Cardiac septum (tissue), 1 donor: ENCODE measurements at regions not wholly inside any gene's neighbourhood (a gene's known extent, or its start where the extent isn't known, plus 50 kb on each side); places are given as distances from the start of the nearest gene placed in this dataset.

Source experiments
- DNase-seq: peaks from one replicate; pipeline ENCODE4 v3.0.0-alpha.2; 2020; ENCODE audit warnings: low spot score
- intact Hi-C: fragments of 100-400 bp; cut with DNase I; formaldehyde crosslinking; loops from one replicate; pipeline ENCODE4 v1.14.0; 2022
- donor health status: DM: no; HTN: no; CAD: no.

DNA sequence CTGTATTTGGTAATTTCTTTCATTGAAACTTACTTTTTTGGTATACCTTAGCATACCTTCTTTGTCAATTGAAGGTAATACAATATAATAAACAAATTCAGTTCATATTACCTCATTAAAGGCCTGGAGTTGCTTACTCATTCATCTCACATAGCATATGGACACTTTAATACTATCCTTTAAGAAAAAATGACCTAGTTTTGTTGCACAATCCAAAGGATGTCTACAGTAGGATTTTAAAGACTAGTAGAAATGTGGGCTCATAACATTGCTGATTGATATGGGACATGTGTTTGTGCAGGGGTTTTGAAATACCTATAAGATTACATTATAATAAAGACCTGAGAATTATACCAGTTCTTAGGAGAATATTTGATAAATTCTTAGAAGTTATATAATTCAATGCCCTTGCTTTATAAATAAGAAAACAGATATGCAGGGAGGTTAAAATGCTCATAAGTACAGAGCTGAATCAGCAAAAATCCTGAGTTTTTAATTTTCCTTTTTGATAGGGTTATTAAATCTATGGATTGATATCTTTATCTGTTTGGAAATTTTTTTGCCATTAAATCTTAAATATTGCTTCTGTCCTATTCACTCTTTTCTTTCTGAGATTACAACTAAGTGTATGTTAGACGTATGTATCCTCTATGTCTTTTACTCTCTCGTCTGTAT is 352.1 kb downstream of the ATP23 start:
- DNase-seq: no peak
- intact Hi-C loops: no loop called here

DNA sequence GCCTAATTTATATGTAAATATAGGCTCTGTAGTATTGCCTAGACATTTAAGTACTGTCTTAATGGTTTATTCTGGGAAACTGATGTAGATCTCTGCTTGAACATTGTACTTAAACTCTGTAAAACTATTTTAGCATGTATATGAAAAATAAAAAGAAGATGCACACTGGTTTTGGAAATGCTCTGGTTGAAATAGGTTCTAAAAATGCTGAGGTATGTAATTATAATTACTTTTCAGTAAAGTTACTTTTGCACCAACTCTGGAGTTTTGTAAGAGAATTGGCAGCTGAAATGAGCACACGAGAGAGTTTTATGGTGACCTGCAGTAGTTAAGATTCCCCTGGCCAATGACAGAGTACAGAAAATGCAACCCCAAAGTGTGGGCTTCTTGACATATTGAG is 353.9 kb downstream of the ATP23 start:
- intact Hi-C loops: no loop called here
- DNase-seq: no peak

DNA sequence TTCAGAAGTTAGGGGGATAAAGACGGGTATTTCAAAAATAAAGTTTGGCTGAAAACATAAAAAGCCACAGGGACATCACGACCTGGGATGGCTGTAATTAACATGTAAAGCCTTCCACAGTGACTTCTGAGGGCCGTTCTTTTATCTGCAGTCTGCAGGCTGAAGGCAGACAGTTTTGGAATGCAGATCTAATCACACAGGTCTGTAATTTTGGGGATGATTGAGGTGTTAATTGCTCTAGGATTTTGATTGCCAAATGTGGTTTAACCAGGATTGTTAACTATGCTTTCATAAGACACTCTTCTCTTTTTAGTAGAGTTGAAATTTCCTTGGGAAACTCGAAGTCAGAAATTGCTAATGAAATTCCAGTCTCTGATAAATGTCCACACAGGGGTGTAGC is 355.5 kb downstream of the ATP23 start:
- DNase-seq: no peak

DNA sequence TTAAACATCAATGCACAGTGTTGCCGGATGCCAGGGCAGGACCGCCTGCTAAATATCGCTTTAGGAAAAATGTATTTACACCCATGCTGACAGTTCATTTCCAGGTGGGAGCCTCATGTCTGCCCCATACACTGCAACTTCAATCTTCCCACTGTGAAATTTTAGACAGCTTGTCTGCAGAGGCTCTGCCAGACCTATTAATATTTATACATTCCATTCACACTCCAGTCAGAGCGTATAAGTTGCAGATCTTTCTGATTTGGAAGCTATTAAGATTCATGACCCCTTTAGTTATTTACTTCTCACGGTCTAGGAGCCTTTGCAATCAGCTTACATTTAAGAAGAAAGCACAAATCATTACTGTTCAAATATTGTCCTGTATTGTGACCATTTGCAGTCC is 357.4 kb downstream of the ATP23 start:
- intact Hi-C loops: no loop called here

More for the DNA sequence above, 355.5 kb downstream of the ATP23 start:
- intact Hi-C loops: no loop called here

DNA sequence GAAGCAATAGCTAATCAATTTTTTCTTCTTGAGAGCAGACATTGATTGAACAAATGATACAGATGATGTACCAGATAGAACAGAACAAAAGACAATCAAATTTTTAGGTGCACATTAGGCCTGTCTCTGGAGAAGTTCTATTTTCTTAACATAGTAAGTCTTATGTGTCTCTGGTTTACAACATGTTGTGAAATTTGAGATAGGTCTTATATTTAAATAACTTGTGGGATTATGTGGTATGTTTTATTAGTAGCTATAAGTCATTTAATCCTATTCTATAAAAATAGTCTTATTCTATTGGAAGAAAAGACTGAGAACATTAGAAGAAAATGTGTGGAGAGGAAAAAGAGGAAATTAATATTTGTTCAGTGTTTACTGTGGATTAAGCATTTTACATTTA is 358.0 kb downstream of the ATP23 start:
- intact Hi-C loops: no loop called here
- DNase-seq: no peak

More for the DNA sequence above, 357.4 kb downstream of the ATP23 start:
- no peak for DNase-seq

DNA sequence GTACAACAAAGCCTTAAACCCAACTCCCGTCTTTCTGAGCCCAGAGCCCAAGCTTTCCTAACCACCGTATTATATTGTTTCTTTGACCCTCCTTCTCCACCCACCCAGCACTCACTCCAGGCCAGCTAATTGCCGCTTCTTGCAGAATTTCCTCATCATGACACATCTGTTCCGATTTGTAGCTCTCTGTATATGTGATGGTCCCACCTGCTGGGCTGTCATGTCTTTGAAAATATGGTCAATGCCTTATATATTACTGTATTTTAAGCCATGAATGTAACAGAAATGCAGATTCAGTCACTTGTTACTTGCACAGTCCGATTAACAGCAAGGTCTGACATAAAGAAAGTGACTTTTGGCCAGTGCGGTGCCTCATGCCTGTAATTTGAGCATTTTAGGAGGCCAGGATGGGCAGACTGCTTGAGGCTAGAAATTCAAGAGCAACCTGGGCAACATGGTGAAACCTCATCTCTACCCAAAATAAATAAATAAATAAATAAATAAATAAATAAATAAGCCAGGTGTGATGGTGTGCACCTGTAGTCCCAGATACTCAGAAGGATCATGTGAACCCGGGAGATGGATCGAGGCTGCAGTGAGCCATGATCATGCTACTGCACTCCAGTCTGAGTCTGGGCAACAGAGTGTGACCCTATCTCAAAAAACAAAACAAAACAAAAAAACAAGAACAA is 359.8 kb downstream of the ATP23 start:
- no peak for DNase-seq
- intact Hi-C loops: no loop called here

DNA sequence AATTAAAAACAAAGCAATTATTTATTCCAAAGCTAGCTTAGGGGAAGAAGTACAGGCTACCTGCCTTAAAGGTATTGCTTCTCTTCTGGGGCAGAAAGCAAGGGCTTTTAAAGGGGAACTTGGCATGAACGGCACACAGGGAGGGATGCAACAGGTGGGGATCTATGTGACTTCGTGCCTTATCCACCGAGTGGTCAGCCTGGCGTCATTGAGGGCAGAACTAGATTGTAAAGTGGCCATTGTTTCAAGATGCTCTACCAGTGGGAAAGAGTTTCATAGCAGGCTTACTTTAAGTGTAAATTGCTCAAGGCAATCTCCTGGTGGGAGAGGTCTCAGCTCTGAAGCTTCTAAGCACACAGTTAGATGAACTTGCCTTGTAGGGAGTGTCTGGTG is 360.4 kb downstream of the ATP23 start:
- DNase-seq: no peak
- intact Hi-C loops: no loop called here

DNA sequence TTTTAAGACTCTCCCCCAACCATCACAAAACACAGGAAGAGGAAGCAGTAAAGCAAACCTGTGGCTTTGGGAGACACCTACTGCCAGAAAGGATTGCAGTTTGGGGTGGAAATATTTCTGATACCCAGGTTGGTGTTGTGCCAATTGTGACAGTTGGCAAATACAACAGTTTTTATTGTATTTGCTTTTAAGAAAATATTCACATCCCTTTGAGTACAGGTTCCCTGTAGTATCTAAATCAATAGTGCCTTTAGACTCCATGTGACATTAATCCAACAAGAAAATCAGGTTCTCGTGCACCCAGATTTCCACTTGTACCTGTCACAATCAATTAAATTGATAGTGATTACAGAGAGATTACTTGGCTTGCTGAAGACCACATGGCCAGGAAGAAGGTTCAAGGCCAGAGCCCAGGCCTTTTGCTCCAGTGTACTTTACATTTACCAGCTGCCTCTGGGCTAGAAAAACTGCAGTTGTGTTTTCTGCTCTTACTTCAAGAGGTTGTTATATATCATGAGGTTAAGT is 361.2 kb downstream of the ATP23 start:
- DNase-seq: no peak

DNA sequence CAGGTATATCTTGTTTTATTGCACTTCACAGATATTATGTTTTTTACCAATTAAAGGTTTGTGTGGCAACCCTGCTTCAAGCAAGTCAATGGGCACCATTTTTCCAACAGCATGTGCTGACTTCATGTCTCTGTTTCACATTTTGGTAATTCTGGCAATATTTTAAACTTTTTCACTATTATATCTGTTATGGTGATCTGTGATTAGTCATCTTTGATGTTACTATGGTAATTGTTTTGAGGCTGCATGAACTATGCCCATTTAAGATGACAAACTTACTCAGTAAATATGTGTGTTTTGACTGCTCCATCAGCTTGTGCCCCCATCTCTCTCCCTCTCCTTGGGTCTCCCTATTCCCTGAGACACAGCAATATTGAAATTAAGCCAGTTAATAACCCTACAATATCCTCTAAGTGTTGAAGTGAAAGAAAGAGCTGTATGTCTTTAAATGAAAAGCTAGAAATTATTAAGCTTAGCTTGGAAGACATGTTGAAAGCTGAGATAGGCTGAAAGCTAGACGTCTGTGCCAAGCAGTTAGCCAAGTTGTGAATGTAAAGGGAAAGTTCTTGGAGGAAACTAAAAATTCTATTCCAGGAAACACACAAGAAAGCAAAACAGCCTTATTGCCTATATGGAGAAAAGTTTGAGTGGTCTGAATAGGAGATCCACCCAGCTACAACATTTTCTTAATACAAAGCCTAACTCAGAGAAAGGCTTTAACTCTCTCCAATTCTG is 365.1 kb downstream of the ATP23 start:
- DNase-seq: no peak
- intact Hi-C loops: no loop called here

More for the DNA sequence above, 361.2 kb downstream of the ATP23 start:
- intact Hi-C loops: no loop called here

DNA sequence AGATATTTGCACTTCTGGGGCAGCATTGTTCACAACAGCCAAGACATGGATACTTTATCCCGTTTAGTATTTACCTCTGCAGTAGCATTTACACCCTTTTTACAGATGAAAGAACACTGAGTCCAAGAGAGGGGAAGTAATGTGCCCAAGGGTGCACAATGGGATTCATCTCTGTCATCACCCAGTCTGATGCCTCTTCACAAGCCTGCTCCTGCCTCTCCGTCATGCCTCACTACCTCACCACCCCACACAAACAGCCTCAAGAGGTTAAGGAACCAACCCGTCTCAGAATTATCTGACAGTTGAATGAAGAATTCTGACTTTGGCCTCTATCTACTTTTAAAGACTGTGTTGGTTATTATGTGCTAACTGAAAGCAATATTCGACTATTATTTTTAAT is 368.4 kb downstream of the ATP23 start:
- DNase-seq: no peak
- intact Hi-C loops: loop anchor here (10.0 kb wide), 1 partner anchor 335 kb away; no protein-coding TSS in a partner anchor

DNA sequence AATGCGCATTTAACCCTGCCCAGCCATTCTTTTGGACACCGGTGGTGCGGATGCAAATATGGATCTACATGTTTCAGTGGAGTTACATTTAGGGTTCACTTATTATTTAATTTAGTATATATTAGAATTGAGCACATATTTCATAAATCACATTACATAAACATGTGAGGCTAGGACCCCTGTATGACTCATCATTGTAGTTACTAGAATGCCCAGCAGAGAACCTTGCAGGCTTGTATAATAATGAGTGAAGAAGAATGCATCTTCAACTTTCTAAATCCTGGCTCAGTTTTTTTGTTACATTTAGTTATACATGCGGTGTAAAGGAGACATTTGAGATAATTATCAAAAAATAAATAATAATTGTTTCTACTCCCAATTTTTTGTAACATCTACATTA is 369.0 kb downstream of the ATP23 start:
- DNase-seq: no peak
- intact Hi-C loops: loop anchor here (10.0 kb wide), 1 partner anchor 336 kb away; no protein-coding TSS in a partner anchor

DNA sequence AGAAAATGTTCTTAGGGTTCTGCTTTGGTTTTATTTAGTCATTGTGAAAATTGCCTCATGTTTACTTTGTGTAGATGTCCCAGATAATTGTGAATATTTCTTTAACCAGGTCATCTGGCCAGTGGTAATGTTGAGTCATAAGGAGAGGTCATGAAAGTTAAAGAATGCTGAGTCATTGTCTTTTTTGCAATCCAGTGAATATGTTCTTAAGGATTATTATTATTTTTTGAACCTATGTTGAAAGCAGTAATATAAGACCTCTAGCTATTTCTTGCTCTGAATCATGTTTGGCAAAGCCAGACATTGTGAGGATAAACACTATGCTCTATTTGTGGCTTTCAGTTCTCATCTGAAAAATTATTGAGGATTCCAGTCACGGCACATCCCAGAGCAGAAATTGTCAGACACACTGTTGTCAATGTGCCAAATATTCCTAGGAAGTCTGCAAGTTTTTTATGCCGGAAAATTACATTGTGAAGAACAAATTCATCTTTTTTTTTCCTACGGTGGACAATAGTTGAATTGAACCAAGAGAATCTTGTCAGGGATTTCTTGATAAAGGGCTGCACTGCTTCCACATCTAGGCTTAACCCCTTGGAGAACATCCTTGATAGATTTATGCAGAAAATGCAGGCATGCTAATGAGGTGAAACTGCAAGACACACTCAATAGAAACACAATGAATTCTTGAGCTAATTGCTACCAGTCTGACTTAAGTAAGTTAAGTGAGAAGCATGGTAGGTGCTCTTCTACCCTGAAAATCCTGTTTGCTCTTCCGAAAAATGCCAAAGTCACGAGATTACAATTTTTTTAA is 369.6 kb downstream of the ATP23 start:
- DNase-seq: no peak
- intact Hi-C loops: loop anchor here (10.0 kb wide), 1 partner anchor 336 kb away; no protein-coding TSS in a partner anchor

DNA sequence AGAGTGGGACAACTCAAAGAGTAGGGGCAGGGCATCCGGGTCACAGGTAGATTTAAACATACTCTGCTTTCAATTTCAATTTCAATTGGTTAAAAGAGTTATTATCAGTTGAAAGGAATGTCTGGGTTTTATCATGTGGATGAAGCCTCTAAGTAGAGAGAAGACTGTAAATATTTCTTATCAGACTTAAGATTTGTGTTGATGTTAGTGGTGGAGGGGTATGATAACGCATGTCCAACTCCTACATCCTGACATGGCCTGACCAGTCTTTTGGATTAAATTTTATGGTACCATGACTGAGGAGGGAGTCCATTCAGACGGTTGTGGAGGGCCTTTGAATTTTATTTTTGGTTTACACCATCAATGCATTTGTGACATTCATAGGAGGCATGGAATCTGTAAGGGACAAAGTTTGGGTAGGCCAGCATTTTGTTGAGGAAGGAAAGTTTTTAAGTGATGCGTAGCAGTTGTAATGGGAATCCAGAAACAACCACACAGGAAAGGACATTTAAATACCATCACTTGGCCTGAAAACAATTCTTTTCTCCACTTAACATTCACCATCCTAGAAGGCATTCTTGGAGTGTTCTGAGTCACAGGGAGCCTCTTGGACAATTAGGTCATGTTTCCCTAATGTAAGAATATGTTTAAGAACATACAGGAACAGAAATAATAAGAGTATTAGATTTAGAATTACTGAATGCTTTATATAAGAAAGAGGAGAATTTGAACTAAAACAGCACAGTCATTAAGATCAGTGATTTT is 371.9 kb downstream of the ATP23 start:
- intact Hi-C loops: loop anchor here (10.0 kb wide), 1 partner anchor 338 kb away; no protein-coding TSS in a partner anchor

DNA sequence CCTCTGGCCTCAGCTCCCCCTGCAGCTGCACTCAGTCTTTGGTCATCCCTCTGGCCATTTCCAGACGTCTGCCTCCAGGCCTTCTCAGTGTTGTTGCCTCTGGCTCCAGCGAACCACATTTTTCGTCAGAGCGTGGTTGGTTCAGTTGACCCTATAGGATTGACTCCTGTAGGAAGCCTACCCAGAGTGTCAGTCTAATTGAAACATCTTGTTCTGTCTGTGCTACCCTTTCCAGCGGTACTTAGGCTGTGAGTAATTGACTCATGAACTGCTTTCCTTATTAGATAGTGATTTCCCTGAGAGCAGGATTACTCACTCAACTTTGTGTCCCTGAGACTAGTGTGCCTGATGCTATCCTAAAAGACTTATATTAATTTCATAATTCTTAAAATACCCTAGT is 373.2 kb downstream of the ATP23 start:
- DNase-seq: no peak
- intact Hi-C loops: loop anchor here (10.0 kb wide), 1 partner anchor 340 kb away; no protein-coding TSS in a partner anchor

More for the DNA sequence above, 371.9 kb downstream of the ATP23 start:
- DNase-seq: no peak

DNA sequence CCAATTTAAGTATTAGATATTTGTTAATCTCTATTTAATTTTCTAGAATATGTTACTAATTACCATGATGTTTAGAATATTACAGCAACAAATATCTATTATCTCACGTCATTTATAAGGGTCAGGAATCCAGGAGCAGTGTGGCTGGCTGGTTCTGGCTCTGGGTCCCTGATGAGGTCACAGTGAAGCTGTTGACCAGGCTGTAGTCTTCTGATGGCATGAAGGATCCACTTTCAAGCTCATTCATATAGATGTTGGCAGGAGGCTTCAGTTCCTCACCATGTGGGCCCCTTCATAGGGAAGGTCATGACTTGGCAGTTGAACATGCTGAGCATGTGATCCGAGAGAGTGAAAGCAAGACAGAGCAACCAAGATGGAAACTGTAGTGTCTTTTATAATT is 375.6 kb downstream of the ATP23 start:
- intact Hi-C loops: loop anchor here (10.0 kb wide), 1 partner anchor 342 kb away; no protein-coding TSS in a partner anchor
- DNase-seq: no peak

DNA sequence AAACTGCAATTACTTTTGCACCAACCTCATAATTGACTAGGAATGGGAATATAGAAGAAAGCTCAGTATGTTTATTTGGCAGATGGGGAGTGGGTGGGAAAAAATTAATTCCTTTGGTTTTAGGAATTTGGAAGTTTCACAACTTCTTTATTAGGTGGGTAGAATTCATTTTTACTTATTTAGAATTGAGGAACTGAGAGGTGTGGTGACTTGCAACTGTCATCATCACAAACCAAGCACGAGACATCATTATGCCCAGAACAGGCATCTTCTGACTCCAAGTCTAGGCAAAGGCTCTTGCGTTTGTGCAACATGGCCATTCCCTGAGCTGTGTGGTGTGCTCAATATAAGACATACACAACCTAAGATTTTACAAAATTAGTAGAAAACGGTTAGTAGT is 380.0 kb downstream of the ATP23 start:
- intact Hi-C loops: no loop called here
- DNase-seq: no peak

DNA sequence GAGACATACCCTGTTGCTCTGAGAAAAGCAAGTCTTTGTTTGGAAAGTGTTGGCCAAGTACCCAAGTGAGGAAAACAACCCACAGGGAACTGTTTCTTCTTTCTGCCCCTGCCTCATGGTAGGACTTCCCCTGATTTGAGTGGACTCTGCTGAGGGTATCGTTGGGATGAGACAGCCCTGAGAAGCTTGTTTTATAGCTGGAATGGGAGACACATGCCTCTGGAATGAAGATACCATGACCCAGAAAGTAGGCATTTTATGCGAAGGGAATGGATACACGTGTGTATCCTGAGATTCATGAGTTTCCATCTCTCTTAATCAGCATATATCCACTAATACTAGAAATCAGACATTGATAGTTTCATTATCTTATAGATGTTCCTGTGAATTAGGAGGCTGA is 382.3 kb downstream of the ATP23 start:
- intact Hi-C loops: no loop called here
- DNase-seq: no peak

DNA sequence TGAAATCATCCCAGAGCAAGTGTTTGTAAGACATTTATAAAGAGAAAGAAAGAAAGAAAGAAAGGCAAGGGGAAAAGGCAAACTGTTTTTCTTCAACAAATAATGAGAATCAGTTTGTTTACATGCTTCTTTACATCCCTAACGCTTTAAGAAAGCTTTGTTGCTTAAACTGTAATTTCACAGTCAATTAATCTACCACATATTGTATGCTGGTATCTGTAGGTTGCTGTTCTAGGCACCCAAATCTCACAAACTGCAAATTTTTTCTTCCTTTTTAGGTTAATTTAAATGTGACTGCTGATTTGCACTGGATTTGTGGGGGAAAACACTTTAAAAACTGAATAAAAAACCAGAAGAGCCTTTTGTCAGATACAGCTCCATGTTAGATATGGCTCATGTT is 384.2 kb downstream of the ATP23 start:
- no peak for DNase-seq
- intact Hi-C loops: no loop called here

DNA sequence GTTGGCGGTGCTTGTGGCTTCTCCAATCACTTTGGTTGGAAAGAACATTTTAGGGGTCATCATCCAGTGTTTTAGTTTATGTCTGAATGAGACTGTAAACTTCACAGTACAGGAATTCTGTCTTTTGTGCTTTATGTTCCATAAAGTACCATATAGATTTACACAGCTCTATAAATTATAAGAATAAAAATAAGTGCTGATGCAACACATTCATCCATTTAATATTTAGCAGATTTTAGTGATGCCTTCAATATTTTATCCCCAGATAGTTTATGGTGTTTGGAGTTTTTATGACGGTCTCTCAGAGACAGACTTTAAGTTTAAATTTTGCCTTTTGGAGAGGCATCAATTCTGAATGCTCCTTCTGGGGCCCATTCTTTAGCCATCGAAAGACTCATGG is 385.2 kb downstream of the ATP23 start:
- DNase-seq: no peak
- intact Hi-C loops: no loop called here
